GM18909 (cell line): ENCODE measurements at regions not wholly inside any gene's neighbourhood (a gene's known extent, or its start where the extent isn't known, plus 50 kb on each side); places are given as distances from the start of the nearest gene placed in this dataset.
"Not testable (repeated sequence)": the region's sequence is repeated elsewhere in the genome, so short reads cannot be mapped to it uniquely, and the experiment has no call there.

Source experiments
- ATAC-seq: cut with Tn5 transposase; IDR thresholded peaks from one replicate; pipeline ENCODE4 v1.9.1; 2021; ENCODE audit warnings: mild to moderate bottlenecking; ENCODE audit not compliant: unreplicated experiment, poor library complexity

DNA sequence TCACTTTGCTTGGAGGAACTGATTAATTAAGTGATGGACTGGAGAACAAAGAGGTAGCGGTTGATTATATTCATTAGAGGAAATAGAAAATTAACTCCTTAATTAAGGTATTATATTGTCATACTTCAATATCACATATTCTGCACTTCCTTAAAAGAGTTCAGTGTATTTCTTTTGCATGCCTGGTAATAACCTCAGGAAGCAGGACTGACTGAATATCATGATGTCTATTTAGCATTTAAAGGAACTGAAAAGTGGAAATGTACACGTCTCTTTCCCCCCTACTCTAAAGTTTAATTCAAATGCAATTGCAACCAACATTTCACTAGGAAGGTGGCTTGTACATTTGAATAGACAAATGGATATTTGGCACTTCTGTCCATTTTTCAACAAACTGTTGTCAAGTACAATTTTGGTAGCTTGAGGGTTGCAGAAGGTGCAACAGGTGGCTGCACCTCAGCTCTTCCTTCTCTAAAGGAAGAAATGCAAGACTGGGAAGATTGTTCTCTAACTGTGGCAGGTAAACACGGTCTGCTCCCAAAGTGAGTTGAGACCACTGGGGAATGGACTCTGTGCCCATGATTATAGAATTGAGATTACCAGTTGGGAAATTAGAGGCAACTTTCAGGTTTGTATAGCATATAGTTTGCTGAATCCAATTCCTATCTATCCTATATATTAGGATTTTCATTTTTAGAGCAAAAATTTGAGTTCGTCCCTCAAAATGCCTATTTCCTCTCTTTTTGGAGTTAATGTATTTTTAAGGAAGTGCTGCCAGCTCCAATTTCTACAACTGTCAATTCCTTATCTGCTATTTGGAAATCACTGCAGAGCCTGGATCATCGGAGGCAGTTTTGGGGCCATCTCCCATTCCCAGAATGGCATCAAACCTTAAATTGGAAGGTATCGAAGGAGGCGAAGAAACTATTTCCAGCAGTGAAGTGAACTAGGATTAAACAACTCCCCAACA, 98.9 kb upstream of the TAF11L2 start:
- no peak for ATAC-seq

DNA sequence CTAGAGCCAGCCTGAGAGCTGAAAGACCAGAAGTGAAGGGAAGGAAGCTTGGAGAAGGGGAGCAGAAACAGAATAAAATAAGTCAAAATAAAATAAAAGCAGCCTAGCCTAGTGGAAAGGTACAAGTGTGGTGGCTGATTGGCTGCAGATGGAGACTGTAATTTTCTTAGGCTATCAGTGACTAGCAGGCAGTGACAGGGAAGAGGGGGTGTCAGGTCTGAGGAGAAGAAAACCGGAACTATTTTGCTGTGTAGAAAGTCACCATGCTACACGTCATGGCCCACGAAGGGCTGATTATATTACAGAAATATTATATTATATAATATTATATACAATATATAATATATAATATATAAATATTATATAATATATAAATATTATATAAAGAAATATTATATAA, 98.1 kb upstream of the TAF11L2 start:
- ATAC-seq = no peak

DNA sequence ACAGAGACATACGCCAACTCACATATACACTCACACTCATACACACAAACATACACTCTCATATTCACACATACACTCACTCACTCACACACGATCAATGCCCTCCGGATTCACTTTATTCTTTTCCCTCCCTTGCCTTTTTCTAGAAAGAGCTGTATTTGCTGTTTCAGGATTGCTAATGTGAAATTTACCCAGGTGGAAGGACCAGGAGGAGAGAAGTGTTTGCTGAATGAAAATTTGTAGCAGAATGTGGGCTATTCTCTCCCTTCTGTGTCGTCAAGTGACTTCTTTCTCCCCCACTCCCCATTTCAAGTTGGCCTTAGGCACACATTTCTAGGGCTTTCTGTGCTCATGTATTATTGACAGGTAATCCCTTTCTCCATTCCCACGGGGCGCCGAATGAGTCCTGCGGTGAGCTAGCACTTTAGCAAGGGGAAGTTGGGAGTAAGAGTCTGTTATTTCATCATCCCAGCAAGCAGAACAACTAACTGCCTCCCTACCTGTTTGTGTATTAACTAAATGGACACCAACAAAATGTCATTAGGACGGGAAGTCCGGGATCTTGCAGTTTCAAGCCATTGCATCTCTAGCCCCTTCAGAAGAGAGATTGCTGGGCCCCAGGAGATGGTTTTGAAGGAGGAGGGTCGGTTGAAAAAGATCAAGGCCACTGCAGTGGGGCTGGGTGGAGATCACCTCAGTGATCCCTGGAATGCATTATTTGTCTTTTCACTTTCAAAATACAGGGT, 97.1 kb upstream of the TAF11L2 start:
- ATAC-seq = no peak

DNA sequence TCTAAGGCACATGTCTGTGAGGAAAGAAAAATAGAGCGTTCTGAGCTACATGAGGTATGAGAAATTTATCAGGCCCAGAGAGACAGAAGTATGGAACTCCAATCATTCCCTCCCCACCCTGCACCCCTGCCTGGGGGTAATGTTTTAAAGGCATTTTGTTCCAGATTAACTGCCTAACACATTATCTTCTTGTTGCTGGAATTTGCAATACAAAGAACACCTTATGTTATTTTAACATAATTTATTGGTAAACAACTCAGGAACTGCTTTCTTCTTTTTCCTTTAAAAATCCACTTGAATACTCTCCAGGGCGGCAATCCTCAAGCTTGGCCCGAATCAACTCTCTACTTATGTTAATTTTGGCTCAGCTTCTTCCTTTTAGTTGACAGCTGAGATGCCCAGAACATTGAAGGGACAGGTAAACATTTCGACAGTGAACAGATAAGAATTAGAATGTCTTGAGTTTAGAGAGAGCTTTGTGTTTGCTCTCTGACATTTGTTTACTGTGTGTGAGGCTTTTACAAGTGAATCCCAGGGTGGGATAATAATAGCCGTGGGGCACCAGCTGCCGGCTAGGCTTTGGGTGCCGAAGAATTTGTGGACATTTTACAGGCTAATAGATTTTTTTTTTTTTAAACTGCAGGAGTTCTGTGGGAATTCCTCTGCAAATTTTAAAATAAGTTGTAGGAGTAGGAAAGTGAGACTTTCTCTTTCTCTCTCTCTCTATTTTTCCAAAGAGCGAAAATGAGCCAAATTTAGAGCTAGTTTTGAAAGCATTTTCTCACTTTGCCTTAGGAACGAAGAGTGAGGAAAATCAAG, 96.4 kb upstream of the TAF11L2 start:
- no peak for ATAC-seq

DNA sequence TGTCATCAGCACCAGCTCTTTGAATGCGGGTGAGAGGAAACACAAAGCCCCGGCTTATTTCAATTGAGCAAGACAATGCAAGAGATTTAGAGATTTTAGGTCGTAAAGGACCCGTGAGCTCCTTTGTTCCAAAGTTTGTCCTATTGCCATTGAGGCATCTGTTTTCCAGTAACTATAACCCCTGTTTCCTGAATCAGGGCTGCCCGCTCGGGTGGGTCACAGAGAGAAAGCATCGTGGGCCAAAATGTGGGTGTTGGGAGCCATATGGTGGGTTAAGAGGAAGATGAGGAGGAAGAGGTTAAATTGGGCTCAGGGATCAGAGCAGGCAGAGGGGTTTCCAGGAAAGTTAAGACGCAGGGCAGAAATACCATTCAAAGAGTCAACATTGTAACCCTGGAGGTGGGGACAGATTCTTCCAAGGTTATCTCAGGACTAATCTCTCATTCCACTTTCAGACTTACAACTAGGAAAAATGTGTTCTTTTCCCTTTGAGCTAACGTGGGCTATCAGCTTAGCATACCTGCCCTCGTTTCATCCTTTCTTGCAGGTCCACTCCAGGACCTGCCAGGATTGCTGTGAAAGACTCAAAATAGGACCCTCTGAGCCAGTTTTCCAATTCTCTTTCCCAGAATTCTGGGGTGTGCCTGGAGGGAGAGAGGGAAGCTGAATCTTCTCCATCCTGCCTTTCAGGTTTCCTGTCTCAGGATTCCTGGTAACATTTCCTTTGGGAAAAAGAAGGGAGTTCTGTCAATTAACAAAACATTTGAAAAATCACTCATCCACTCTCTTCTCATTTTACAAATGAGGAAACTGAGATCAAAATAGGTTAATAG, 95.5 kb upstream of the TAF11L2 start:
- no peak for ATAC-seq

DNA sequence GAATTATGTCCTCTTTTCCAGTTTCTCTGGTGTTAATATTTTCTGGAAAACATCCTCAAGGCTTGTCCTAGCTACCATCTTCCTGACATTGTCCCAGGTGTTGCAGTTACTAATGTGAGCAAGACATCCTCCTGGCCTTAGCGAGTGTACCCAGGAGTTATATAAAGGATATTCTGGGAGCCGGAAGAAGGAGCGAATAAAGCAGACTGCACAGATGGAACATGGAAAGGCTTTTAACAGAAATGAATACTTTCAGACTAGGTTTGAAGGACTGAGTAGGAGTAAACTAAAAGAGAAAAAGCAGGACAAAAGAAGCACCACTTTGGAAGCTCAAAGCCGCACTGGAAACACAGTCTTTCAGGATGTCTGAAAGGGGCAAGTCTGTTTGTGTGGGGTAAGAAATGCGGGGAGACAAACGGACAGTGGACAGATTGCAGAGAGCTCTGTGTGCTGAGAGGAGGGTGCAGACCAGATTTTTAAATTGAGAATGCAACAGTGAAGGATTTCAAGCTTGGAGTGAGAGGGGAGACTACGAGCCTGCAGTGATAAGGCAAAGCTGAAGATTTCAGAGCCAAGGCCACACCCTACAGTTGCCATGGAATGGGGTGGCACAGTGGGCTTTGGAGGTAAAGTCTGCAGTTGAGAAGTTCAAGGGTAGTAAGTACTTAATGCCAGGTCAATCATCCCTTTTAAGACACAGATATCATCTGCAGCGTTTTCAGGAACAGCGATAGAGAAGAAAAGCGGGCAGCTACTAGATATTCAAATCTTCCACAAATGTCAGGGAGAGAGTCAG, 94.1 kb upstream of the TAF11L2 start:
- ATAC-seq = no peak

DNA sequence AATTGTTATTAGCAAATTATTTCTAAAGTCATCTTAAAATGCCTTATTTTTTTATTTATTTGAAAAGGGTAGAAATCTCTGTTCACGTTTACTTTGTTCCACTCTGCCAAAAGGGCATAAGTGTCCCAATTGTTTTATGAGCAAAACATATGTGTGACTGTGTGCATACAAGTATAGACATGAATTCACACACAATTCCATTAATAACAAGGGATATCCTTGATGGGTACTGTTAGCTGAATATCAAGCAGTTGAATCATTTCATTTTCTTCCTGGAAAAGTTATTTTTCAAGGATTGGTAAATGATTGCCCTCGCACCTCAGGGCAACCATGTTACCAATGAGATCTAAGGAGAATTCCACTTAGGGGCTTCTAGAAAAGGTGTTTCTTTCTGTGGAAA, 92.1 kb upstream of the TAF11L2 start:
- no peak for ATAC-seq

DNA sequence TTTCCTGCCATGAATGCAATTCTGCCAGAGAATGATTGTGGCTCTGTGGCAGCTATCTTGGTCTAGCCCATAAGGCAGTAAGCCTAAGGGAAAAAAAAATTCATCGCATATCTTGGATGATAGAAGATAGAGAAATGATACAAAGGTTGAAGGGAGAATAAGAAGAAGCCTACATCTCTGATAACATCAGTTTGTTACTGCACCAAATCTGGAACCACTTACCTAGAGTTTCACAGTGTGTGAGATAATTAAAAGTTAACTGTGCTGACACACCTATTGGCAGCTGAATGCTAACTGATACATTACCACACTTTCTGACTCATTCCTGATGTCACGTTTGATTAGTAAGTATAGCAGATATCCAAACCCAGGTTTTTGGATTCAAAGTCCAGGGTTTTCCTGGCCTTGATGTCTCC, 91.6 kb upstream of the TAF11L2 start:
- no peak for ATAC-seq

DNA sequence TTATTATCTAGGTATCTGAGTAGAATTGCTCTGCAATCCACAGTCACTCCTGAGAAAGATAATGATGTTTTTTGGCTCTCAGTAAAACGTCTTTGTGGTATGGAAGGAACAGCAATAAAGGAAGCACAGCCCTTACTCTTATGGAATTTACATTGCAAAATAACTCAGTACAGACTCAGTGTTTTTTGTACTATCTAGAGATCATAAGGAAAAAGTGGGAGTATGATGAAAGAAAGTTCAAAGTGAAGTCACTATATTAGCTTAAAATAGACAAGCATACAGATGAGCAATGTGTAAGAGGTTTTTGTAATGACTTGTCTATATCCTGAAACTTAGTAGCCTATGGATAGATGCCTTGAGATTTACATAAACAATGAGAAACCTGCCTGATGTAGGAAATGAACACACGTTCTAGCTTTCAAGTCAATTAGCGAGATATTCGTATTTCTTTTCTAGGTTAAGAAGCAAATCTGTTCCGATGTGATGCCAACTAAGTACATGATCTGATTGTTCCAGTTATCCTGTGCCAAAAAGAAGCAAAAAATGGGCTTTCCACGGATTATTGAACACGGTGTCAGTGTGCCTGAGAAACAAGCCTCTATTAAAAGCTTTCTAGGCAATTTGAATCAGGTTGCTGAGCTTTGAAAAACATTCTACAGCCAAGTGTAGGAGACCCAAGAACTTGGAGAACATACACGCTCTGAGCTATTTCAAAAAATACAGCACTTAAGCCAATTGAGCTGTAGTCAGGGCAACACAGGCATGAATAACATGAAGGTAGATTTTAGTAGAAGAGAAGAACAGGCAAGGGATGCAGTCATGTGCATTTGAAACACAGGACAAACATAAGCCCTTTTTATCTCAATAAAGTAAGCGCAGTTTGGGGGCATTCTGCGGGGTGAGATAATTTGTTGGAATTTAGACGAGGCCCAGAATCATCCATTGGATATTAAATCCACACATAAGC, 86.3 kb upstream of the TAF11L2 start:
- no peak for ATAC-seq

DNA sequence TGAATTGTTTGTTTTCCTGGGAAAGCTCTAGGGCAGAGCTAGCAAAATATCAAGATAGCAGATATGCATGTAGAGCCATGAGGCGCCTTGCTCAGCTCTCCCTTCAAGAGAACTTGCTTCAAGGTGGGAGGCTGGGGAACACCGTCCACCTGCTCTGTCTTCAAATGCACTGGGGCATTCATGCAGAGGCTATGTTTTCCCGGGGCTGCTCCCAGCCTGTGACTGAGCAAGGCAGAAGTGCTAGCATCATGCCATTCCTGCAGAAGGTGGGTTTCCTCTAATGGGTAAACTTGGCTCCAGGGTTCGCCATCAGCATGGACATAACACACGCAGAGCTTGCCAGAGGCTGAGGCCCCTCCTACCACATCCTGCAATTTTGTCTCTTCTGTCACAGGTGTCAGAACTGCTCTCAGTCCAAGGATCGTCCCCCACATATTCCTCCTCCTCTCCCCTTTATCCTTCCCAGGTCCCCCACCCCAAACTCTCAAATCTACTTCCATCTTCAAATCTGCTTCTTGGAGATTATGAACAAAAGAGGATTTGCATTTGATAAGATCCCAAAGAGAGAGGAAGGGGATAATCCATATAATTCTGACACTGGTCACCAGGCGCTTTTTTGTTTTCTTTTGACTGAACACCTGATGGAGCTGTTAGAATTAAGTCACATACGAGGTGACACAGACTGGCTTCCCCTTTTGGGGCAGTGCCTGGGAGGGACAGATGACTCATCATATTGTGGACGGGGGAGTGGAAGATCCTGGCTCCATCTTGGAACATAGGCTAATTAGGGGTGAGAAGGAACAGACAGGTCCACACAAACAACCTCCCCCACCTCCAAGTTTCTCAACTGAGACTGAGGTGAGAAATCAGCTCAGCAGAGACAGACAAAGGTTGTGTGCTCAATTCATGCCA, 85.0 kb upstream of the TAF11L2 start:
- ATAC-seq = peak; percentile 61

DNA sequence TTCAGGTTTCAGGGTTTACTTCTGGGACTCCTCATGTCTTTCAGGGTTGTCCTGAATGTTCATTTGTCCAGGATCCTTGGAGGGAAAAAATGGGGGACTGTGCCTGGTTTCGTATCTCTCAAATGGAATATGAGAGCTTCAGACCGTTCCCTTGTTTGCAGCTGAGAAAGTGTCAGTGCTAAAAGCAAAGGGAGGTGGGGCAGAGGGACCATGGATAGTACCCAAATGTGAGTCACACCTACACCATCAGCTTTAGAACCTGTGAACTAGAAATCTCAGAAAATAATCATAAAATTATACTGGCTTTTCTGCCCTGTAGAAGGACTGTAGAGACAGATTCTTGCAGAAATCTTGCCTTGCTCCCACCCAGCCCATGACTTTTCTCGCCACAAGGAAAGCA, 84.3 kb upstream of the TAF11L2 start:
- ATAC-seq = no peak

DNA sequence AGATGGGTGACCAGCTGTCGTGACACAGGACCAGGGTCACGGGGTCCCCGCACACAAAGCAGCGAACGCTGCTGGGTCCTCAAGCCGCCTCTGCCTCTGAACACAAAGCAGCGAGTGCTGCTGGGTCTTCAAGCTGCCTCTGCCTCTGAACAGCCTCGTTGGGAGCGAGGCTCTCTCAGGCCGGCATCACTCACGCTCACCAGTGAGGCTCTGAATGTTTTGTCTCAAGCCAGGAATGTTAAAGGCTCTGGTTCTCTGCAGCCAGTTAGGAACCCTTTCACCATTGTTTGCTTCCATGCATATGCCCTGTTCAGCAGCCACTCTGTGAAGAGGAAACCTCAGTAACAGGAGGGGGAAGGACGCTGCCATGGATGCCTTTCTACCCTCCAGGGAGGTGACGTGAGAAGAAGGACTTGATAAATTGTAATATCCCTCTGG, 82.7 kb upstream of the TAF11L2 start:
- ATAC-seq = no peak

DNA sequence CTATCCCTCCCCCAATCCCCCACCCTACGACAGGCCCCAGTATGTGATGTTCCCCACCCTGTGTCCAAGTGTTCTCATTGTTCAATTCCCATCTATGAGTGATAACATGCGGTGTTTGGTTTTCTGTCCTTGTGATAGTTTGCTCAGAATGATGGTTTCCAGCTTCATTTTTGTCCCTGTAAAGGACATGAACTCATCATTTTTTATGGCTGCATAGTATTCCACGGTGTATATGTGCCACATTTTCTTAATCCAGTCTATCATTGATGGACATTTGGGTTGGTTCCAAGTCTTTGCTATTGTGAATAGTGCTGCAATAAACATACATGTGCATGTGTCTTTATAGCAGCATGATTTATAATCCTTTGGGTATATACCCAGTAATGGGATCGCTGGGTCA, 81.7 kb upstream of the TAF11L2 start:
- ATAC-seq = not testable (repeated sequence)

DNA sequence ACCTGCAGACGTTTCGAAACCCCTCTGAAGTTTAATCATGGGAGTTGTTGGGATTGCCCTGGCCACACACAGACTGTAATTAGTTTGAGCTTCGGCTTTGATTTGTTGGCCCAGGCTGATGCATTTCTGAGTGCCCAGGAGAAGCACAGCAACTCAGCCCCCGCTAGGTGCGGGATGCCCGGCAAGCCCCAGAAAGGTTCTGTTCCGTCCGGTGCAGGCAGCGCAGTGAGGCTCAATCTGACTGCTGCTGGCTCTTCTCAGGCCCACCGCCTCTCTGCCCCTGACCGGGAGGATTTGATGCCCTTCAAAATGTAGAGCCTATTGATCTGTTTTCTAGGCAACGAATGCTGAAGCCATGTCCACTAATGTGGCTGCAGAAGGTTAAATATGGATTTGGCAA, 73.4 kb upstream of the TAF11L2 start:
- ATAC-seq = no peak

DNA sequence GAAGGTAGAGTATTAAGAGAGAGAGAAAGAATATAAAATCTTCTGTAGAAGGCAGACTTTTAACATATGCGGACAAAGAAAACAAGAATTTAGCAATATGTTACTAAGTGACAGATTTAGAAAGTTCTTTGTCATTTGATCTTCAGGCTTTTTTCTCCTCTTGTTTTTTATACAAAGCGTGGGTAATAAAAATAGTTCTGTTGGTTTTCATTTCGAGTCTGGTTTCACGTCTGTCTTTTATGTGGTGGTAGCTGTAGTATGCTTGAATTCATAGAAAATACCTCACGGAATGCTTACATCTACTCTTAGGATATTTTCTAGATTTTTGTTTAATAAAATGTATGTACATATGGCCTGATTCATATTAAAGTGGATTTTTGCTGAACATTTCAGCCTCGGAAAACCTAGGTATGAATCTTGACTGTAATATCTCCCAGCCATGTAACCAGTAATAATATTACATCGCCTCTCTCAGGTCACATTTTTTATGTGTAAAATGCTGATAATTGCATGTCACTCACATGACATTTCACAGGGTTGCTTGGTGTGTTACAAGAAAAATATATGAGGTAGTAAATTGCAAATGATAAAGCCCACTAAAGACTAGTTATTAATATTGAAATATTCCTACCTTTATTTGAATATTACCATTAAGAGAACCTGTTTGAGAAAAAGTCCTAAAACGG, 72.5 kb upstream of the TAF11L2 start:
- ATAC-seq = no peak

DNA sequence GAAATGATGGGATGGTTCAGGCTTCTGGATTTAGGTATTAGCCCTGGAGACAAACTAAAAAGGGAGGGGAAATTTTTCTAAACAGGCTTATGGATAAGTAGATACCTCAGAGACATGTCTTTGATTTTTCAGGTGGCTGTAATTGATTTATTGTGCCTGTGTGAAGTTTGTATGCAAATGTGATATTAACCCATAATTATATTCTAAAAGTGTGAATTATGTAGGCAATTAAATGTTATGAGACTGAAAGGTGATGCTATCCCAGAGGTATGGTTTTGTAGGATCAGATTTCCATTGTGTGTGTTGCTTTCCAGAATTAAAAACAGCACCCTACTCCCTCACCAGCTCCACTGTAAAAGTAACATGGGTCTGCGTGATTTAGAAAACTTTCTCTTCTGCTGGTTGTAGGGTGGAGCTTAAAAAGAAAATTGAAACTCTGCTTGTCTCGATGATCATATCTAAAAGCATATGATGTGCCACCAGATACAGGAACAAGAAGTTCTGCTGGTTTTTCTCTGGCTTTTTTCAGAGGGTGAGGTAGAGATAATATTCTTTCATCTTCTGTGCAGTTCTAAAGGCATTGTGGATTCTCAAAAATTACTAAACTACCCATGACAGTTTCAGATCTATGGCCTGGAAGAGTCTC, 71.8 kb upstream of the TAF11L2 start:
- ATAC-seq = peak; percentile 79
